Small intestine (tissue), 7 donors: ENCODE measurements at regions not wholly inside any gene's neighbourhood (a gene's known extent, or its start where the extent isn't known, plus 50 kb on each side); places are given as distances from the start of the nearest gene placed in this dataset.

Source experiments
- DNase-seq, 2 donors: peaks; one replicate each; pipeline versions ENCODE4 v3.0.0 to v3.0.0-alpha.2; 2013
- FAIRE-seq: peaks from 2 replicates; lab custom pipeline; 2012; peaks lifted over from hg19 to GRCh38; lab: Jason Lieb, UNC
- H3K27ac ChIP-seq, 3 donors: one replicate each; pipeline ENCODE4 v1.5.1; 2013; ENCODE audit warnings: low read length in 2 of 3, mild to moderate bottlenecking in 2 of 3, control low read depth in 1 of 3, inconsistent platforms in 1 of 3, low read depth in 1 of 3, moderate library complexity in 1 of 3
- H3K27me3 ChIP-seq, 3 donors: one replicate each; pipeline ENCODE4 v1.6.1; 2013; ENCODE audit warnings: low read length in 3 of 3, inconsistent platforms in 1 of 3; ENCODE audit not compliant: control insufficient read depth in 3 of 3, insufficient read depth in 3 of 3
- H3K36me3 ChIP-seq, 3 donors: one replicate each; pipeline ENCODE4 v1.6.1; 2013; ENCODE audit warnings: low read length in 3 of 3, inconsistent platforms in 1 of 3, low read depth in 1 of 3, mild to moderate bottlenecking in 1 of 3, moderate library complexity in 1 of 3; ENCODE audit not compliant: control insufficient read depth in 3 of 3, insufficient read depth in 2 of 3
- H3K4me1 ChIP-seq, 3 donors: one replicate each; pipeline ENCODE4 v1.6.1; 2013; ENCODE audit warnings: low read length in 2 of 3, inconsistent platforms in 1 of 3, low read depth in 1 of 3, mild to moderate bottlenecking in 1 of 3, moderate library complexity in 1 of 3; ENCODE audit not compliant: control insufficient read depth in 3 of 3, insufficient read depth in 2 of 3
- H3K4me3 ChIP-seq, 3 donors: one replicate each; pipeline ENCODE4 v1.5.1; 2013; ENCODE audit warnings: low read length in 3 of 3, control low read depth in 1 of 3, inconsistent platforms in 1 of 3, low read depth in 1 of 3, mild to moderate bottlenecking in 1 of 3, moderate library complexity in 1 of 3
- H3K9me3 ChIP-seq, 2 donors: one replicate each; pipeline ENCODE4 v1.6.1; 2013; ENCODE audit warnings: low read depth in 1 of 2, low read length in 1 of 2; ENCODE audit not compliant: control insufficient read depth in 2 of 2, insufficient read depth in 1 of 2
- WGBS, 3 donors: extraction: QIAGEN DNeasy Blood & Tissue Kit; methylation state at CpG; one replicate each; pipeline ENCODE4 v1.1.7; 2013; 5-methylcytosine and 5-hydroxymethylcytosine counted together
- donor health status: healthy with polysubstance abuse.
- donor health status: control.
- donor health status: control.
- donor health status: Bipolar disorder and iron deficiency.
- donor health status: healthy.

DNA sequence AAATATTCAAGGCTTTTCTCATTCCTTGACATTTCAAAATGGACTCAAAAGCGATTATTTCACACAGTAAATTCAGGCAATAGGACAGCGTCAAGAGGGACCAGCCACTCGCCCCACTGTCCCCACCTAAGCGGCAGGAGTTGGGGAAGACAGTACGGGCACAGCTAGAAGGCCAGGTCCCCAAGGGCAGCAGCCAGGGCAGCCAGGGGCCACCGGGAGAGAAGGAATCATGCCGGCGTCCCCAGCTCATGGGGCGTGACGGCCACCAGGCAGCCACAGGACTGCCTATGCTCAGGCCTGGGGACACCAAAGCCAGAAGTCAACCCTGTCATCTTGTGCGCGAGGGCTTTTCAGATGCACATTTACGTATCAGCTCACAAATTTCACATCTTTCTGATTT lies 225.7 kb upstream of the PPP2R2D start:
- Histone ChIP-seq H3K4me1 (no peaks in the 10 kb centered on the region), H3K4me3 (no peak overlapping the region), H3K27me3 (no peaks in the 10 kb centered on the region), H3K9me3 (peaks cover 0 to 5% of the 10 kb centered on the region in 2 donors), H3K36me3 (no peaks in the 10 kb centered on the region), H3K27ac (no peak overlapping the region)
- DNase-seq = no peak
- WGBS, 3 donors = 81 to 86% (median 85%) methylated on average over 13 of the region's 13 CpGs
- no peak for FAIRE-seq

DNA sequence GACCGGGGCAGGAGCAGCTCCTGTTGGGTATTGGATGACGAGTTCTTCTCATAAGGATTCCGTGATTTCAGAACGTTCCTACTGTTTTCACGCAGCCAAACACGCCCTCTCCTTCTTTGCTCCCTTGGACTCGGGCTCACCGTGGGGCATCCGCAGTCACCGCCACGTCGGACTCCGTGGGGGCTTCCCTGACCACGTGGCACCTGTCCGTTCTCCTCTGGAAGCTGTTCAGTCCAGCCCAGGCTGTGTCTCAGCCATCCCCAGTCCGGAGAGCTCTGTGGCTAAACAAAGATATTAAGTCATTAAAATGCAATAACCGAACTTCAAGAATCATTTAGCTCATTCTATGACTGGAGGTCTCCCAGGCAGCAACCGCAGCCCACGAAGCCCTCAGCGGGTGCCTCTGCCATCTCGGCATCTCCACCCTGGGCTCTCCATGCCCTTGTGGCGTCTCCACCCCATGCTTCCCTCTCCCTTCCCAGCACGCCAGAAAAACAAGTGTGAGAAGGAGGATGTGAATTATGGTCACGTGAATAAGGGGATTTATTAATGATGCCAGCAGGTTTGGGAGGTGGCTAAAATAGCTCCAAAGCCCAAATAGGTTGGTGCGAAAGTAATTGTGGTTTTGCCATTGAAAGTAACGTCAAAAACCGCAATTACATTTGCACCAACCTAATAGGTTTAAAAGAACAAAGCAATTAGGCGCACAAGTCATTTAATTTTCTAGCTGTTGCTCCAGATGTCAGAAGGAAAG lies 224.6 kb upstream of the PPP2R2D start:
- no peaks in the 10 kb centered on the region for H3K36me3 ChIP-seq
- no peak overlapping the region for H3K4me3 ChIP-seq
- WGBS, 3 donors = 81 to 82% (median 82%) methylated on average over 28 of the region's 28 CpGs
- H3K9me3 ChIP-seq = peaks cover 0 to 5% of the 10 kb centered on the region in 2 donors
- no peak for FAIRE-seq
- no peaks in the 10 kb centered on the region for H3K4me1 ChIP-seq
- H3K27ac ChIP-seq = no peak overlapping the region
- H3K27me3 ChIP-seq = no peaks in the 10 kb centered on the region
- DNase-seq = no peak

DNA sequence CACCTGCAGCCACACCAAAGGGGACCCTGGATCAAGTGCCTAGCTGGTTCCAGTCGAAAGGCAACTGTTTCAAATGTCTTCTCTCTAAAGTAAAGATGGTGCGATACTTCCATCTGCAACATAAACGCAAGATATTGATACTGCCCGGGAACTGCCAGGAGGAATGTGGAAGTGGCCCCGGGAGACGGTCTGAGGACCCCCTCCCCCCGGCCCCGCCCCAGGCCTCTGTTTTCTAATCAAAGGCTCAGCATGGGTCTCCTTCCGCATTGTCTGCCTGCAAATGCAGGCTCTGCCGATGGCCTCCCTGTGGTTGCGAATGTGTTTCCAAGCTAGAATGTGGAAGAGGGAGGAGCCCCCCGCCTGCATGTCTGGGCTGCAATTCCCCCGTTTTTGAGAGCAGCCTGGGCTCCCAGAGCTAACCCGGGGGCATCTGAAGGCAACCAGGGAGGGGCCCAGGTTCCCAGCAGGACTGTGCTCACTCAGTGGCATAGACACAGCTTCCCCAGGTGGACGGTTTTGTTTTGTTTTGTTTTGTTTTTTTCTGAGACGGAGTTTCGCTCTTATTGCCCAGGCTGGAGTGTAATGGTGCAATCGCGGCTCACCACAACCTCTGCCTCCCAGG lies 223.9 kb upstream of the PPP2R2D start:
- Histone ChIP-seq H3K36me3 (no peaks in the 10 kb centered on the region), H3K9me3 (peaks cover 0 to 2% of the 10 kb centered on the region in 2 donors), H3K27me3 (no peaks in the 10 kb centered on the region), H3K4me1 (no peaks in the 10 kb centered on the region), H3K4me3 (no peak overlapping the region), H3K27ac (no peak overlapping the region)
- 33 to 47% (median 39%) methylated on average over 18 to 19 of the region's 19 CpGs for WGBS, 3 donors
- no peak for DNase-seq
- FAIRE-seq = no peak

DNA sequence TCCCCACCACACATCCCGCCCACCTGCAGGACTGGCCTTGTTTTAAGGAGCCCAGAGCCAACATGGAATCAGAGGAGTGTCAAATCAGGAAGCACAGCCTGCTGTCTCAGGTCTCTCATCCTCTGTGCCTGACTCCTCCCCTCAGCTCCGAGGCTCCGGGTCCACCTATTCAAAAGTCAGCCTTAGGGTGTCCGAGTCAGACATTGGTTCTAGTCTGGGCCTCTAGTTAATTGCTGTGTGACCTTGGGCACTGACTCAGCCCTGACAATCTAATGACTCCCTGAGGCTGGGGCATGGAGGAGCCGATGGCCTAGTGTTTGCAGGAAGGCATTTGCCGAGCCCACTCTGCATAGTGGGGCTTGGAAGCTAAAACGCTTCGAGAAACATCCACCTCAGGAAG lies 223.1 kb upstream of the PPP2R2D start:
- Histone ChIP-seq H3K36me3 (no peaks in the 10 kb centered on the region), H3K27me3 (no peaks in the 10 kb centered on the region), H3K9me3 (no peaks in the 10 kb centered on the region), H3K4me3 (no peak overlapping the region), H3K4me1 (no peaks in the 10 kb centered on the region), H3K27ac (no peak overlapping the region)
- WGBS, 3 donors = 55 to 68% (median 59%) methylated on average over 8 of the region's 8 CpGs
- DNase-seq = no peak
- FAIRE-seq = no peak

DNA sequence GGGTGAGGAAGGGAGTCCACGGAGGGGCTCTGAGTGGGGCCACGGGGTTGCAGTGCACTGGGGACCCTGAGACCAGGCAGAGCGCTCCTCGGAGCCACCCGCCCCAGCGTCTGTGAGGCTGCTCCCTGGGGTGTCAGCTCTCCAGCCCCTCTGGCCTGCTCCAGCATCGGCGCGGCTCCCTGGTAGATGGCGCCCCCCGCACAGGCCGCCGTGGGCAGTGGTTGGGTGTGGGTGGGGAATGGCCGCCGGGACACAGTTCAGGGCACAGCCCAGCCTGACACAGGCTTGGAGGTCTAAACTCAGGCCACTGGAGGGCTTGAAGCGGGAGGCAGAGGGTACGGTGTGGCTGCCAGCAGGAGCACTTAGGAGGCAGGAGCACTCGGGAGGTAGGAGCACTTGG lies 222.6 kb upstream of the PPP2R2D start:
- Histone ChIP-seq H3K27me3 (no peaks in the 10 kb centered on the region), H3K36me3 (no peaks in the 10 kb centered on the region), H3K27ac (no peak overlapping the region), H3K9me3 (no peaks in the 10 kb centered on the region), H3K4me3 (no peak overlapping the region), H3K4me1 (no peaks in the 10 kb centered on the region)
- 84 to 85% (median 85%) methylated on average over 17 to 18 of the region's 18 CpGs for WGBS, 3 donors
- DNase-seq (no peak), FAIRE-seq (no peak)

DNA sequence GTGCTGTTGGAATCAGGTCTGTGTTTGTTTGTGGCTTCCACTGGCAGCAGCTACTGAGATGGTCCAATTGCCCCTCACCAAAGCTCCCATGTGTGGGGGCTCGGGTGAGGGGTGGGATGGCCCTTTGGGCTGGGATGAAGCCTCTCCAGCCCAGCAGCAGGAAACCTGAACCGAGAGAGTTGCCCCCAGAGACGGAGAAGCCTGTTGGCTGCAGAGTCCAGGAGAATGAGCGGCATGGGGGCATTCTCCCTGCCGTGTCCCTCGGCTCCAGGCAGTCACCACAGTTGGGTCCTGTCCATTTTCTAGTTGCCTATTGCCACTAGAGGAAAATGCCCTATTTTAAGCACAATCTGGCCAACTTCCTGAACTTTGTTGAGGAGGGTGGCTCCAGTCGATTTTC lies 222.2 kb upstream of the PPP2R2D start:
- DNase-seq (no peak), FAIRE-seq (no peak)
- Histone ChIP-seq H3K27ac (no peak overlapping the region), H3K36me3 (no peaks in the 10 kb centered on the region), H3K27me3 (no peaks in the 10 kb centered on the region), H3K4me3 (no peak overlapping the region), H3K4me1 (no peaks in the 10 kb centered on the region), H3K9me3 (no peaks in the 10 kb centered on the region)
- WGBS, 3 donors = 82 to 87% (median 84%) methylated on average over 7 of the region's 7 CpGs

DNA sequence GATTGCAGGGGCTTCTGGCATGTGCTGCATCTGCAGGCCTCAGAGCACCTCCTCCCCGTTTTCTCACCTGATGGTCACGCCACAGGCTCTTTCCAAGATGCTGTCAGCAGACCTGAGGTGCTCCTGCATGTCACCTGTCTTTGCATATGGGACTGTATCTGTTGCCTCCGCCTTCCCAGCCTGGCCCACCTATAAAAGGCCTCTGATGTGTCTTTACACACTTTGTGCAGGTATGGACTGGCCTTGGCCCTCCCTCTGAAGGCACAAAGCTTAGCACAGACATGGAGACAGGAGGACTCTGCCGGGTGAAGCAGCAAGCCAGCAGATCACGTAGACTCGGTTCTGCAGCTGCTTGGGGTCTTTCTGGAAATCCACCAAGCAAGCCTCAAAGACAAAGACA lies 220.9 kb upstream of the PPP2R2D start:
- Histone ChIP-seq H3K9me3 (no peaks in the 10 kb centered on the region), H3K27ac (no peak overlapping the region), H3K27me3 (no peaks in the 10 kb centered on the region), H3K4me3 (no peak overlapping the region), H3K4me1 (no peaks in the 10 kb centered on the region), H3K36me3 (no peaks in the 10 kb centered on the region)
- DNase-seq (no peak), FAIRE-seq (no peak)
- WGBS, 3 donors = 72 to 82% (median 75%) methylated on average over 6 of the region's 6 CpGs

DNA sequence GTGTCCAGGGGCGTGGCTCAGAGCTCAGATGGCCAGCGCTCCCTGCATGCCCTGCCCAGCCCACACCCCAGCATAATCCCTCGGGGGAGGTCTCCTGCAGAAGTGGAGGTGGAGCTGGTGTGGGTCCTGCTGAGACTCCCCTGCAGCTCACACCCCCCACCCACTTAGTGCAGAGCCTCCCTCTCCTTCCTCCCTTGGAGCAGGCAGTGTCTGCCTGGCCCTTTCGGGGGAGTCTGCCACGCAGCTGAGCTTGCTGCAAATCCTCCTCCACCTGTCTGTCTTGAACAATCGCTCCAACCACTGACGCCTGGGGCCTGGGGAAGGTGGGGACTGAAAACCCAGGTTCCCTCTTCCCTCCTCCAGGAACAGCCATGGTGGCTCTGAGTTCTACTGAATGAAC lies 219.7 kb upstream of the PPP2R2D start:
- Histone ChIP-seq H3K36me3 (no peaks in the 10 kb centered on the region), H3K27ac (no peak overlapping the region), H3K4me3 (no peak overlapping the region), H3K27me3 (no peaks in the 10 kb centered on the region), H3K4me1 (no peaks in the 10 kb centered on the region), H3K9me3 (no peaks in the 10 kb centered on the region)
- DNase-seq (no peak), FAIRE-seq (no peak)
- WGBS, 3 donors = 58 to 61% (median 59%) methylated on average over 6 to 7 of the region's 7 CpGs
